ENCODE measurements at regions not wholly inside any gene's neighbourhood (a gene's known extent, or its start where the extent isn't known, plus 50 kb on each side); places are given as distances from the start of the nearest gene placed in this dataset.

- TF ChIP-seq YY1 (IDR thresholded peaks at IDR 0.05; ENCODE audit: insufficient read depth, insufficient read length) (no peak), ZNF274 (IDR thresholded peaks at IDR 0.05; ENCODE audit: low read depth, low read length) (no peak)
Observed at GRCh38 chr6:169083508-169083874, 170.2 kb downstream of the THBS2 start.
